Upper lobe of left lung (tissue), 6 donors: ENCODE measurements at regions not wholly inside any gene's neighbourhood (a gene's known extent, or its start where the extent isn't known, plus 50 kb on each side); places are given as distances from the start of the nearest gene placed in this dataset.
"Not testable (repeated sequence)": the region's sequence is repeated elsewhere in the genome, so short reads cannot be mapped to it uniquely, and the experiment has no call there.

Source experiments
- ATAC-seq, 2 donors: fragments of 200-7000 bp; cut with Tn5 transposase; one replicate each; pipeline ENCODE4 v1.9.1; 2022; ENCODE audit warnings: mild to moderate bottlenecking in 2 of 2, moderate library complexity in 2 of 2; ENCODE audit not compliant: low FRiP score in 2 of 2
- DNase-seq, 2 donors: peaks; one replicate each; pipeline ENCODE4 v3.0.0-alpha.2; 2019 to 2020
- H3K27ac ChIP-seq, 4 donors: fragments of 200-600 bp; sonication (generic); one replicate each; pipeline ENCODE4 v1.5.1; 2016 to 2019
- H3K27me3 ChIP-seq, 4 donors: fragments of 200-600 bp; sonication (generic); one replicate each; pipeline ENCODE4 v1.5.1; 2017 to 2019
- H3K36me3 ChIP-seq, 4 donors: fragments of 200-600 bp; sonication (generic); one replicate each; pipeline ENCODE4 v1.5.1; 2016 to 2019
- H3K4me1 ChIP-seq, 4 donors: fragments of 200-600 bp; sonication (generic); one replicate each; pipeline ENCODE4 v1.5.1; 2018 to 2019
- H3K4me3 ChIP-seq, 4 donors: fragments of 200-600 bp; sonication (generic); one replicate each; pipeline ENCODE4 v1.5.1; 2017 to 2019; ENCODE audit warnings: mild to moderate bottlenecking in 2 of 4, moderate library complexity in 1 of 4
- H3K9me3 ChIP-seq, 4 donors: fragments of 200-600 bp; sonication (generic); one replicate each; pipeline ENCODE4 v1.5.1; 2018 to 2019
- whole genome bisulfite sequencing, 2 donors: methylation state at CpG; one replicate each; pipeline ENCODE4 v1.1.5; 2017 to 2018; 5-methylcytosine and 5-hydroxymethylcytosine counted together
- donor health status: DM: no; HTN: no; CAD: no; lungs with moderate emphysema.
- donor health status: DM: no; HTN: yes; CAD: no; lungs with severe emphysema.

DNA sequence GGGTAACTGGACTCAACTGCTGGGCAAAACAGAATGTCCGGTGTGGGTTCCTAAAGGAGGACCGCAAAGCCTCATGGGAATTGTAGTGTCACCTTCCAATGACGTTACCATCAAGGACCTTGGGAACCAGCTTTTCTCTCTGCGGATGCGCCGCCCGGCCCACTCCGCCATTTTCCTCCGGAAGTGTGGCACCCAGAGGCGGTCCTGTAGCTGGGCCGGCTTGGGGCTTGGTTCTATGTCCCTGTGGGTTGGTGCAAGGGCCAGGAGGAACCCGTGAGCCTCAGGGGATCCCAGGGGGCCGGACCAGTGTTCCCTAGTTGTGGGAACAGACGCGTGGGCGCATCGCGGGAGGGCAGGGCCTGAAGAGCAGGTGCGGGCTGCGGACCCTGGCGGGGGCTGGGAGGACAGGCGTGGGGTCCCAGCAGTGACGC, 175.1 kb downstream of the CWH43 start:
- peak in 1 of 2 donors; percentile 82 for DNase-seq
- 81 to 82% methylated on average over 17 to 22 of the region's 23 CpGs for WGBS, 2 donors
- not testable (repeated sequence) for H3K4me1 ChIP-seq, H3K27ac ChIP-seq, H3K36me3 ChIP-seq, H3K27me3 ChIP-seq, ATAC-seq, H3K4me3 ChIP-seq
- H3K9me3 ChIP-seq, result peaks cover 0 to 19% (median 6%) of the 10 kb centered on the region in 4 donors

DNA sequence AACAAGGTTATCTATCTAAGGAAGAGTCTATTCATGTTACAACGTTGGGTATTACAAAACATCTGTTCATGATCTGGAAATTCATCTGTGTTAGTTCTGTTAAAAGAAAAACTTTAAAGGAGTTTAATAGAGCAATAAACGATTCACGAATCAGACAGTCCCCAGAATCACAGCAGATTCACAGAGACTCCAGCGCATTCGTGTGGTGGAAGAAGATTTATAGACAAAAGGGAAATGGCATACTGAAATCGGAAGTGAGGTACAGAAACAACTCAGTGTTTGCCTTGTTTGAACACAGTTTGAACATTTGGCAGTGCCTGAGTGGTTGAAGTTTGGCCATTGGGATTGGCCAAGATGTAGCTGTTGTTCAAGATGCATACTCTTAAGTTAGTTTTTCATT, 178.8 kb downstream of the CWH43 start:
- not testable (repeated sequence) for H3K27ac ChIP-seq, H3K9me3 ChIP-seq, H3K4me3 ChIP-seq, ATAC-seq, H3K27me3 ChIP-seq, H3K36me3 ChIP-seq, H3K4me1 ChIP-seq, DNase-seq
- 62 to 67% methylated on average over 6 of the region's 6 CpGs for WGBS, 2 donors

- not testable (repeated sequence) for H3K36me3 ChIP-seq, ATAC-seq, H3K9me3 ChIP-seq, H3K27ac ChIP-seq, H3K4me3 ChIP-seq, H3K4me1 ChIP-seq, H3K27me3 ChIP-seq
- peak in 1 of 2 donors; percentile 38 for DNase-seq
- WGBS, 2 donors, result 66 to 72% methylated on average over 7 to 8 of the region's 8 CpGs
Measured at GRCh38 chr4:49177847-49178246, 191.8 kb downstream of the CWH43 start.

DNA sequence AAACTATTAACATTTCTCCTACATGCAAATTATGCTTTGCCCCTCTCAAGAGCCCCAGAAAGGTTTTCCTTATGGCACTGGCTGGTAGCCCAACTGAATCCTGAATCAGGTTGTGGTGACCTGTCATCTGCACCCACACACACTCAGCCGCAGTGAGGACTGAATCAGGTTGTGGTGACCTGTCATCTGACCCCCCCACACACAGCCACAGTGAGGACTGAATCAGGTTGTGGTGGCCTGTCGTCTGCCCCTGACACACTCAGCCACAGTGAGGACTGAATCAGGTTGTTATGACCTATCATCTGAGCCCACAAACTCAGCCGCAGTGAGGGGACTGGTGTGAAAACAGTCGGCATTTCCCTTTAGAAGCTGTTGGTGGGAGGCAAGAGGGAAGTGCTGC, 195.0 kb downstream of the CWH43 start:
- not testable (repeated sequence) for ATAC-seq, H3K36me3 ChIP-seq, H3K9me3 ChIP-seq, H3K27me3 ChIP-seq, DNase-seq, H3K27ac ChIP-seq, H3K4me1 ChIP-seq, H3K4me3 ChIP-seq
- WGBS, 2 donors, result 100% methylated on average over 1 of the region's 4 CpGs; no CpG with 5 or more reads in 1 of the 2 donors

DNA sequence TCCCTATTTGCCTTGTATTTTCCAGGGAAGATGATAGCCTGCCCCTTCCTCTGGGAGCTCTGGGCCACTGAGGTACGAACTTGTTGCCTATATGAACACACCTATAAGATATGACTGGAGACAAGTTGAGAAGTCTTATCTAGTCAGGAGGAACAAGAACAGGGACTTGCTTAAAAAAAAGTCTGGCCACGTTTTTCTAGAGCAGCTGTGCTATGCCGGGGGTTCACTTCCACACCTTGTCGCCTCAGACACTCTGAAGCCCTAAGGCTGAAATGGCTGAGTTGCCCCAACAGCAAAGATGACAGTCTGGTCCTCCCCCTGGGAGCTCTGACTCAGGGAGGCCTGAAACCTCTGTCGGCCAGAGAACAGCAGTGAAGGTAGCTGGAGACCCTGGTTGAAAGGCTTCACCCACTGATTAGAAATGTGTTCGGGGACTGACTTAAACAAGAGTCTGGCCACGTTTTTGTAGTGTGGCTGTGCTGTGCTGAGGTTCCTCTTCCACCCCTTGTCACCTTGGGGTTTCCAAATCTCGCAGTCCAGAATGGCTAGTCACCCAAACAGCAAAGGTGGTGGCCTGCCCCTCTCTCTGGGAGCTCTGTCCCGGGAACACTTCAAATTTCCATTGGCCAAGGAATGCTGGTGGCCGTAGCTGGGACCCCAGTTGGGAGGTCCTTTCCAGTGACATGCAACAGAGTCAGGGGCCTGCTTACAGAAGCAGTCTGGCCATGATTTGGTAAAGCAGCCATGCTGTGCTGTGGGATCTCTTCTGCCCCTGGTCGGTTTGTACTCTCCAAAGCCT, 225.5 kb downstream of the CWH43 start:
- H3K4me1 ChIP-seq, DNase-seq, H3K4me3 ChIP-seq, H3K27ac ChIP-seq, ATAC-seq, H3K9me3 ChIP-seq, H3K36me3 ChIP-seq, H3K27me3 ChIP-seq: not testable (repeated sequence)
- WGBS, 2 donors, result 54 to 68% methylated on average over 11 of the region's 11 CpGs

- not testable (repeated sequence) for H3K36me3 ChIP-seq, H3K27ac ChIP-seq, H3K4me1 ChIP-seq, H3K4me3 ChIP-seq, H3K27me3 ChIP-seq, H3K9me3 ChIP-seq, ATAC-seq
- WGBS, 2 donors, result 46% methylated on average over 3 of the region's 3 CpGs; no CpG with 5 or more reads in 1 of the 2 donors
- DNase-seq, result peak in 1 of 2 donors; percentile 48
Measured at GRCh38 chr4:49213250-49213649, 227.2 kb downstream of the CWH43 start.

DNA sequence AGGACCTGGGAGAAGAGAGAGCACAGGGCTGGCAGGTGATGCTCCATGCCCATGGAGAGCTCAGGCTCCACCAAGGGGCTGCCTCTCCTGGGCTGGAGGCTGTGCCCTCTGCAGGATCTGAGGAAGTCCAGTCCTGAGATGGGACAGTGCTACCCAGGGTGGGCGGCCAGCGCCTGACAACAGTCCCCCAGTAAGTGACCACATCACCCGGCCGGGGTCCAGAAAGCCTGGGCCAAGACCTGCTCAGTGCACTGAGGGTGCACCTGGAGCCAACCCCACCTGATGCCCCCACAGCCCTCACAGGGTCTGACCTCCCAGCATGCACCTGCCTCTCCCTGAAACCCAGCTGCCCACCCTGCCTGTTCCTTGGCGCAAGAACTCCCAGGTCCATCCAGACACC, 227.7 kb downstream of the CWH43 start:
- ATAC-seq, H3K27me3 ChIP-seq, H3K9me3 ChIP-seq, H3K27ac ChIP-seq, H3K4me1 ChIP-seq, H3K4me3 ChIP-seq, H3K36me3 ChIP-seq: not testable (repeated sequence)
- DNase-seq, result peak in 1 of 2 donors; percentile 60
- WGBS, 2 donors, result 91 to 100% methylated on average over 1 to 5 of the region's 5 CpGs

DNA sequence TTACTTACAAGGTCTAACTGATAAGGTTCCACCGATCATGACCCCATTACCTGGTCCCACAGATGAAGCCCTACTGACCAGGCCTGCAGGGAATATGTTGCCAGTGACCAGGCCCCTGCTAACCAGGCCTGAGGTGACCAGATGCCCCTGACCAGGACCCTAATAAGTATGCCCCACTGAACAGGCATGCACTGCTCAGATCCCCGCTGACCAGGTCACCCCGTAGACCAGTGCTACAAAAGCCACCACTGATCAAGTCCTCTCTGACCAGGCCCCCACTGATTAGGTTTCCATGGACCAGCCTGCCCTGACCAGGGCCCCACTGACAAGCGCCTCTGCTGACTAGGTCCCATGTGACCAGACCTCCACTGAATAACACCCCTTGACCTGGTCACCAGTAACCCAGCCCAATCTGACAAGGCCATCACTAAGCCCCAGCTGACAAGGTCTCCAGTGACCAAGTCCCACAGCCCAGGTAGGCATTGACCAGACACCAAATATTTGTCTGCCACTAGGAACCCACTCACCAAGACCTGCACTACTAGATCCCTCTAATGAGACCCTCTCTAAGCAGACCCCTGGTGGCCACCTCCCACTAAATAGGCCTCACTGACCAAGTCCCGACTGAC, 228.5 kb downstream of the CWH43 start:
- H3K9me3 ChIP-seq, DNase-seq: not testable (repeated sequence)
- 79 to 86% methylated on average over 5 of the region's 5 CpGs for WGBS, 2 donors

GRCh38 chr4:49215082-49215479, 229.0 kb downstream of the CWH43 start:
- not testable (repeated sequence) for ATAC-seq, H3K36me3 ChIP-seq, DNase-seq, H3K4me1 ChIP-seq, H3K9me3 ChIP-seq, H3K4me3 ChIP-seq, H3K27ac ChIP-seq, H3K27me3 ChIP-seq
- 82 to 90% methylated on average over 2 of the region's 2 CpGs for WGBS, 2 donors

More for the DNA sequence above, 228.5 kb downstream of the CWH43 start:
- not testable (repeated sequence) for H3K4me1 ChIP-seq, H3K36me3 ChIP-seq, H3K27me3 ChIP-seq, ATAC-seq, H3K4me3 ChIP-seq, H3K27ac ChIP-seq

DNA sequence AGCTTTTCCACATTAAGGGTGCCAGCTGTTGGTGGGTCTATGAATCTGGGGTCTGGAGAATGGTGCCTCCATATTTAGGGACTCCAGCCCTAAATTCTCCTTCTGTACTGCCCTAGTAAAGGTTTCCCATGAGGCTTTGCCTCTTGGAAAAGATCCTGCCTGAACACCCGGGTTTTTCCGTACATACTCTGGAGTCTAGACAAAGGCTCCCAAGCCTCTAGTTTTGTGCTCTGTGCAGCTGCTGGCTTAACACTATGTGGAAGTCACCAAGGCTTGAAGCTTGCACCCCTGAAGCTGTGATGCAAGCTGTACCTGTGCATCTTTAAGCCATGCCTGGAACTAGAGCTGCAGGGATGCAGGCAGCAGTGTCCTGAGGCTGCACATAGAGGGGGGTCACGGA, 230.5 kb downstream of the CWH43 start:
- not testable (repeated sequence) for H3K36me3 ChIP-seq, ATAC-seq, H3K27ac ChIP-seq, H3K4me3 ChIP-seq, H3K4me1 ChIP-seq, DNase-seq, H3K9me3 ChIP-seq, H3K27me3 ChIP-seq
- 69% methylated on average over 3 of the region's 3 CpGs; no CpG with 5 or more reads in 1 of the 2 donors for WGBS, 2 donors
